HT-29 (cell line): ENCODE measurements at regions not wholly inside any gene's neighbourhood (a gene's known extent, or its start where the extent isn't known, plus 50 kb on each side); places are given as distances from the start of the nearest gene placed in this dataset.

Experiments
- DNase-seq: peaks from one replicate; pipeline ENCODE4 v3.0.0-alpha.2; 2015; ENCODE audit warnings: low spot score

DNA sequence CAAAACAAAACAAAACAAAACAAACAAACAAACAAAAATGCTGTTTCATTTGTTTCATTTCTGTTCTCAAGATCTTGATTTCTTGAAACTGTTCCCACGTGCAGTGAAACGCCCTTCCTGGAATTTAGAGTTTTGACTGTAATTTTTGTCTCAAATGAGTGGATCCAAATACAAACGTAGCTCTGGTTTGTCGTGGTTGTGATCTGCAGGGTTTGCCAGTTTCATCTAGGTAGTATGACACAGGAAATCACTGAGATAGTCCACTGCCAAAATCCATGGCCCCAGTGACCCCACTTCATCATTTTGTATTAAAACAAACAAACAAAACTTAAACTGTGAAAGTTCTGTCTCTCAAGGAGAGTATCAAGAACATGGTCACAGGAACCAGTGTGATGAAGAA, 838.6 kb downstream of the BCL11B start:
- DNase-seq, result no peak

DNA sequence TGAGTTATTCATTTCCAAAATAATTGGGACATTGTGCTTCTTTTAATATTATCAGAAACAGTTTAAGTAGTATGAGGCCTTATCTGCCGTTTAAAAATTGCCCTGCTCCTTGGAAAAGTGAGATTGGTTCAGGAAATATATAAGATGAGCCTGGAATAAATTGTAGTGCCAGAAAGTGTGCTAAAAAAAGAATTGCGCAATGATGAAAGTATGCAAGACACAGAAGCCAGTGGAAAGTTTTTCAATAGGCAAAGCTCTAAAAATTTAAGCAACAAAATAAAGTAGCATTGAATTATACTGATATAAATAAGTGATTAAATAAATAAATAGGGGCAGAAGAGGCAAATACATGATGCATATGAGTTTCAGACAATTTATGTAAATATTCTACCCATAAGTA, 834.9 kb downstream of the BCL11B start:
- DNase-seq, result no peak

DNA sequence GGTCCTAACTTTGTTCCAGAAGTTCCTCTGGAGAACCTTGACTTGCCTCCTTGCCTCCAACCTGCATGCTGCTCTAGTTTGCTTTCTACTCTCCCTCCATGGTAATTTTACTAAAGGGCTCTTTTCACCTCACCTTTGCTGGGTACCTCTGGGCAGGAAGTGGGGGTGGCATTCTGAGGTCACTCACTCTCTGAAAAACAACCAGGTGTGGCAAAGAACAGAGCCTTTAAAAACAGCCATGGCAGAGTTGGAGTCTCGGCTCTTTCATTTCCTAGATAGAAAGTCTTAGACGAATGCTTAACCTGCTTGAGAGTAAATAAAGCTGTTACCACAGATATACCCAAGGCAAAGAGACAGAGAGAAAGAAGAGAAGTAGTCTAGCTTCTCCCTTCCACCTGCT, 827.9 kb downstream of the BCL11B start:
- DNase-seq, result no peak

DNA sequence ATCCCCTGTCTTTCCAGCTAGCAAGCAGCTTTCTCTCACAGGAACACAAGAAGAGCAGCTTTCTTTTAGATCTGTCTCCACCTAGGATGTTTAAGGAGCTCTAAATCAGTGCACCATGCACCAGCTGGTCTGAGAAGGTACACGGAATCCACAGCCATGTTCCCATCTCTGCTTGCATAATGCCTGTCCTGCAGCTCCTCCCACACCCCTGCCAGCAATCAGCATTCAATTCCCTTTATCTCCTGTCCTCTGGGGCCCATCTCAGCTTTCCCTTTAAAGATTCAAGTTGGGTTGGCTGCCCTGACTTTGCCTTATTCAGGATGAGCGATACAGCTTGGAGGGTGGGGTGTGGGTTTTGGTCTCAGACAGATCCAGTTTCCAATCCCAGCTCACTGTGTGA, 826.3 kb downstream of the BCL11B start:
- DNase-seq, result no peak

DNA sequence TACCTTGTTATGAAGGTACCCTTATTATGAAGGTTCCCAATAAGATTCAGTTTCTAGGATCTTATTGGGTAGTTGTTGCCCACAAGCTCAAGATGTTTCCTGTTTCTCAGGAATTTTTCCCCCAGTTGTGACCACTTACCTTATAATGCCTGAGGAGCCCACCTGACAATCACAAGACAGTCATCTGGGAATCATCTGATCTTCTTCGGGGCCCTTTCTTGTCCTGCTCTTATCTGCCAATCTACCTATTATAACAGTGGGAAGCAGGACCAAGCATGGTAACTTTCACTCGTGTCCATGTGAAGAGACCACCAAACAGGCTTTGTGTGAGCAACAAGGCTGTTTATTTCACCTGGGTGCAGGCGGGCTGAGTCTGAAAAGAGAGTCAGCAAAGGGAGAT, 825.5 kb downstream of the BCL11B start:
- no peak for DNase-seq

DNA sequence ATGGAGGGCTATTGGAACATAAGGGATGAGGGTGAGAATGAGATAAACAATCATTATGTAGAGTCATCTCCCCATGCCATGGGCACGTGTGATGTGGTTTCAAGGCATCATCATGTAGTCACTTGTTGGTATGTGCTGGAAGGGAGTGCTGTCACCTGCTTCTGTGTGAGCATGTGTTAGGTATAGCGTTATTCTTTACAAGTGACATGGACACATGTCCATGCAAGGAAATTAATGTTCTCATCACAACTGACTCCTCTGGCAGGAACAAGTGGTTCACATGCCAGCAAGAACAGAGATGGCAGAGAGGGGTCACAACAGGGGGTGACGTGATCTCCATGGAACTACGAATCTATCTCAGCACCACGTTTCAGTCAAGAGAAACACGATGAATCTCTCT, 815.8 kb downstream of the BCL11B start:
- DNase-seq, result no peak

DNA sequence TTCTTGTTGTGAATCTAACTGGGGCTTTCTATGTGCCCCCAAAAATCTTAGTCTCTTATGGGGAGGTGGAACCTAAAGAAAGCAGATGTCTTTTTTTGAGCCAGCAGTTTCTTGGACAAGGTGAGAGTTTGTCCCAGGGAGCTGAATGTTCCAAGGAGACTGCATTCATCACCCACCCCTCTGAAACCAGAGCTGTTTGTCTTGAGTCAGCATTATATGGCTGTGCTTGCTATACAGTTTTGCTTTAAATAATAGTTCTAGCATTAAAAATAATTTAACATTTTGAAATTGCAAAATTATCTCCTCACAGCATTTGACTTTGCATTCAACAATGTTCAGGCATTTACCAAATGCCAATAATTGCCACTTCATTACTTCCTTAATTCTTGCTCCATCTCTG, 813.3 kb downstream of the BCL11B start:
- DNase-seq, result no peak

DNA sequence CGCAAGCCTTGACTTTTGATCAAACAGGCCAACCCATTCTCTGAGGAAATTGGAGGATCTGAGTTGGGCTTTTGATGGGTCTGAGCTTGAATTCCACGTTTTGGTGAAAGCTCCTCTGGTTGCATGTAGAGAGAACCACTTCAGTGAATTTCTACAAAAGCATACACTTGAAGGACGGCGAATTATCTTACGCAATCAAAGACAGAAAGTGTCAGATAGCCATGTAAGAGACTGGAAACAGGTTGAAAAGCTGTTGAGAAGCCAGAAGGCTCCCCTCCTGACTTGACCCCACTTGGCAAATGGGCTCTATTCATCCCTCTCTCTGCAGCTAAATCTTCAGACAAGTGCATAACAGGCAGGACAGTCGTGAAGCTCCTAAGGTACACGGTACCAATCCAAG, 809.1 kb downstream of the BCL11B start:
- no peak for DNase-seq

DNA sequence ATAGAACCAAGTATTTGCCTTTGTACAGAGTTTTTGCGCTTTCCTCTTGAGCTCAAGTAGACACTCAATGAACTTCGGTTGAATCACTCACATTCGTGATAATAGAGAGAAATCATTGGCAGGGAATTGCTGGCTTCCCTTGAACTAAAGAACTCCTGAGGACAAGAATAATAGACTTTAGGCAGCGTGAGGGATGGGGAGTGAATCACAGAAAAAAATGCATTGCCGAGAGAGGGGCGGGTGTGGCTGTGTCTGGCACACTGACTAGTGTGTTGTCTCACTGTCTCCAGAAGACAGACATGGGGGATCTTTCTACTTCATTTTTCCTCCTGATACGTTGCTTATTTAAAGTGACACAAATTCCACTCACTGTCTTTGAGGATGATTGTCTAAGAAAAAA, 805.2 kb downstream of the BCL11B start:
- DNase-seq, result no peak

DNA sequence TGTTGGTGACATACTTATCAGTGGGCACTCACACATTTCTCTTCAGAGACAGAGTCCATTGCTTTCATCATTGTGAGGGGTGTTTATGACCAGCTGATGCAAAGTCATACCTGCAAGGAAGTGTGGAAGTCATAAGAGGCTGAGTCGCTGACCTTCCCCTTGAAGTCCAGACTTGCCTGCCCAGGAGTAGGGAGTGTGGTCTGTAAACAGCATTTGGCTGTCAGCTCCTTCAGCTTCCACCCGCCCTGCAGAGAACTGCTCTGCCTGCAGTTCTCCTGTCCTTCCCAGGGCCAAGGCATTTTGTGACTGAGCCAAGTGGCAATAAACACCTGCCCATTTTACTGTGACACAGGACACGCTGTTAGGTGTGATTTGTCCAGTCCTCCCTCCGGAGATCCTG, 801.3 kb downstream of the BCL11B start:
- no peak for DNase-seq

DNA sequence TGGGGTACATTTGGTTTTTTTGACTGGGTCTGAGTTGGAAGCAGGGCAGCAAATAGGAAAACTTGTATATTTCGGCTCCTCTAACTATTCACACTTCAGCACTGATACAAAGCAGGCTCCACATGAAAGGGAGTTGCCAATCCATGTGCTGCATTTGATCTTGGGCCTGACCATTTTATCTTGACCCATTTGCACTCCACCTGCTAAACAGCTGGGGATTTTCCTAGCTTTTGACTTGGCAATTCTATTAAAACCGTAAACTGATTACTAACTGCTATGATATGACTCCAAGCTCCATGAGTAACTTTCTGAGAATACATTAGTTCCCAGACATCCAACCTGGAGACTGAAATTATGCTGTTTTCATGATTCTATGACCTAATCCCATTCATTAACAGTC, 797.1 kb downstream of the BCL11B start:
- DNase-seq, result no peak

DNA sequence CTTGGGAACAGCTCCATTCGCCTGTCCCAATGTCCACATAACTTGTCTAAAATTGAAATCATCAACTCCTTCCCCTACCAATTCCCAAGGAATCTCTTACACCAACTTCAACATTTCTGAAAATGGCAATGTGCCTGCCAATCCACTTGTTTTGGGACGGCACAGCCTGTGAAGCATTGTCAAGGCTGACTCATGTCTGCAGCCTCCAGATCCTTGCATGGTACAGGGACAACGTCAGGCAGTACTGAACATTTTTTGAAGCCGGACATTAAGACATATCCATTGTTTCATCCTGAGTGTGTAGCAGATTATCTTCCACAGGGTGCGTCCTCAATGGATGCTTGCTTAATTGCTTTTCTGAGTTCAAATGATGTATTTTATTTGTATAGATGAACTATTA, 794.1 kb downstream of the BCL11B start:
- no peak for DNase-seq

DNA sequence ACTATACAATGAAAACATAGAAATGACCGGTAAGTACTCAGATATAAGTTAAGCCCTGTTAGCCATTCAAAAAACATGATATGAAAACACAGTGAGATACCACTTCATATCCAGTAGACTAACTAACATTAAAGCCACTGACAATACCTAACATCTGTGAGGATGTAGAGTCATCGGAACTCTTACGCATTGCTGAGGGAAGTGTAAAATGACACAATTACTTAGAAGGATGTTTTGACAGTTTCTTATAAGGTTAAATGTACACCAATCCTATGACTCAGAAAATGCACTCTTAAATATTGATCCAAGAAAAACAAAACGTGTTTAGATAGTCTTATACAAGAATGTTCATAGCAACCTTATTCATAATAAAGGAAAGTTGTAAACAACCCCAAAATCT, 782.9 kb downstream of the BCL11B start:
- DNase-seq, result no peak

DNA sequence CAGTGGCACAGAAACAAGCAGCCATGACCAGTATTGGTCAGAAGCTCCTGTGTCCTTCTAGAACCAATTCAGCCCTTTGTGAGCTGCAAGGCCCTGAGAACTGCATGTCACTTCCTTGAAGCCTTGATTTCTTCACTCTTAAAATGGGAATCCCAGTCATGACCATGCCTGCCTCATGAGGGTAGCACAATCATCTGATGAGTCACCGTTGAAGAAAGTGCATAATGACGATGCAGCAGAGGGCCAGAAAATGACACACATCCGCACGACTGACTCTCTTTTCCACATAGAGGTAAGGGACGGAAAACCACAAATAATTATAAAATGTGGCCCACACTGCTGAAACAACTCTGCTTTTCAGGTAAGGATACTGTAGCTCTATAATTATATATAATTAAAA, 777.4 kb downstream of the BCL11B start:
- no peak for DNase-seq

DNA sequence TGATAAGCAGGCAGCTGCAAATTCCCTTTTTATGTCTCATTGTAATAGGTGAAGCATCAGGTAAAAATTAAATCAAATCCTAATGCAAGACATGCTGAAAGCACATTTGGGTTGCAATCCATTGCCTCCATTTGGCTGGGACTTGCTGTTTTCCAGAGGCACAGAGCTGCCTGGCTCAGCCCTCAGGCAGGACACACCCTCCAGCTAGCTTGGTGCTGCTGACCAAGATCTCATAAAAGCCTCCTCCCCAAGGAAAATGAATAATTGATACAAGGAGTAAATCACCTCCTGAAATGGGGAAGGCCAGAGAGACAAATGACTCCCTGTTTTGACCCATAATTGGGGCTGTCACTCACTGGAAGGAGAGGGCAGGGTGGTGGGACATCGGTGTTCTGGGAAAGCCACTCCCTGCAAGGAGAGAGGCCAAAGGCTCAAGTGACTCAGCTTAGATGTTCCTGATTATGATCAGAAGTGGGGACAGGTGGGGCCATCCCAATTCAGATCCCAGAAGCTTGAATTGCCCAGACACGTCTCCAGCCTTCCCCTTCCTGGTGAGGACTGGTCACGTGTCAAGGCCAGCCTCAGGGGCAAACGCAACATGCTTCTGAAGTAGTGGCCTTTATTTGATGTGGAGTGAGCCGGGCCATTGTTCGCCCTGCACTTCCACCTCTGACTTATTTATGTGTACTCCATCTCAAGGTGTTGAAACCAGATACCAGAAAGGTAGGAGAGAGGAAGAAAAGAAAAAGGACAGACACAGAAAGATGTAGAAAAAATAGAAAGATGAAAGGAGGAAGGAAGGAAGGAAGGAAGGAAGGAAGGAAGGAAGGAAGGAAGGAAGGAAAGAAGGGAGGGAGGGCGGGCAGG, 773.7 kb downstream of the BCL11B start:
- no peak for DNase-seq

DNA sequence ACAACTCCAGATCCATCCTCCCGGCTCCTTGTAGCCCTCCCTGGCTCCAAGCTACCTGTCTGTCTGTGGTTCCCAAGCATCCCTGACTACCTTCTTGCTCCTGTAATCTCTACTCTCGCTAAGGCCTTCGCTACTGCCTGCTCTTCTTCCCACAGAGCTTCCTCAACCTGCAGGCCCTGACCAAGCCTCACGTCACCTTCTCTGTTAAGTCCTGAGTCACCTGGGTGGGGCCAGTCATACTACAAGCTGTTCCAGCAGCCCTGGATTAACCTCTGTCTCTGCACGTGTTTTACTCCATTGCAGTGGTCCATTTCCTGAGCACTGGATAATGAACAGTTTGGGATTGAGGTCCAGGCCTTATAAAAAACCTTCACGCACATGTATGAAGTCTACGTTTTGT, 770.7 kb downstream of the BCL11B start:
- DNase-seq, result no peak

DNA sequence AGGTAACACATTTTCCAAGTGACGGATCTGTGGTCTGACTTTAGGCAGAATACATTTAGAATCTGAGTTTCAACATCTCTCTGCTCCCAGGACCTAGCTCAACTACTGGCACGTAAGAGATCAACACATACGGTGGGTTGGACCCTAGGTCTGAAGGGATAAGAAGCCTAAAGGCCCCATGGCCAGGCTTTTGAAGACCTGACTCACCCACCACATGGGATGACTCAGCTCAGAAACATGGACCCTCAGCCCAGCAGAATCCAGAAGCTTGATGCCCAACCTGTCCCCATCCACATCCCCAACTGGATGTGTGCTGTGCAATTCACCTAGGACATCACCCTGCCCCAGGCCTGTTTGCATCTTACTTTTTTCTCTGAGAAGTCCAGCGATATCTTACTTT, 770.2 kb downstream of the BCL11B start:
- DNase-seq, result no peak

DNA sequence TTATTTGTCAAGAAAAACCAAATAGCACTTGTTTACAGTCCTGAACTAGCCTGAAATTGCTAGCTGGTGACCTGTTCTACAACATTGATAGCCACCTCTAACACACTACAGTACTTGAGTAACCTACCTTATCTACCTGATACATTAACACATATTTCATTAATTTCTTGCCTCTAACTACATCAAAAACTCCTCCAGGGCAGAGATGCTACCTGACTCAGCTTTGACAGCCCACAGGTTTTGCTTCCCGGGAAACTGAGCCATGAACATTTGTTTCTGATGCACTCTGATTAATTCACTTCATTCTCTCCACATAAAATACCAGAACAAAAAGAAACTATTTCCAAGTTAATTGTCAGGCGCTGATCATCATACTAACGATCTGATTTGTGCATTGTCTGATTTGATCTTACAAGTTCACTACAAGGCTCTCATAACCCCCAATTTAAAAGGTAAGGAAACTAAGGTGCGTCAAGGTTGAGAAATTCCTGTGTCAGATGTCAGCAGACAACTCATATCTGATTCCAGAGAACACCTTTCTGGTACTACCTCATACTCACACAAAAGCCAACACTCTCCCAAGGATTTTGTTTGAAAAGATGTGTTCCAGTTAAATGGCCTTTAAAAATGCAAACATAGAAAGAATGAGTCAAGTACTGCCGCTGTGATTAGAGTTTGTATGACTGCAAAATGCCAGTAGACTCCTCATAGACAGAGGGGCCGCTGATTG, 768.7 kb downstream of the BCL11B start:
- DNase-seq, result no peak

DNA sequence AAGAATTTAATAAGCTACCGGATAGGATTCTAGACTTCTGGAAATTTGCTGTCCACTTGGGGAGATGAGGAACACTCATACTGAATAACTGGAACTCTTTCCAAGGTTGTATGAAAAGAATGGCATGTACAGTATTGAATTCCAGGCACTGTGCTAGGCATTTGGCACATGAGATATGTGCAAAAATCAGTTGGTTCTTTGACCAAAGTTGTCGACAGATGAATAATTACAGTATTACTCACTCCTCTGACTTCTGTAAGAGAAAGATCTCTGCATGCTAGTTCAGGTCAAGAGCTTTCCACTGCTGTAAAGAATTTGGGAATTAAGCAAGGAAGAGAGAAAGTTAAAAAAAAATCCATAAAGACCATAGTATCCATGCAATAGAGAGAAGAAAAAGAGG, 764.7 kb downstream of the BCL11B start:
- no peak for DNase-seq

DNA sequence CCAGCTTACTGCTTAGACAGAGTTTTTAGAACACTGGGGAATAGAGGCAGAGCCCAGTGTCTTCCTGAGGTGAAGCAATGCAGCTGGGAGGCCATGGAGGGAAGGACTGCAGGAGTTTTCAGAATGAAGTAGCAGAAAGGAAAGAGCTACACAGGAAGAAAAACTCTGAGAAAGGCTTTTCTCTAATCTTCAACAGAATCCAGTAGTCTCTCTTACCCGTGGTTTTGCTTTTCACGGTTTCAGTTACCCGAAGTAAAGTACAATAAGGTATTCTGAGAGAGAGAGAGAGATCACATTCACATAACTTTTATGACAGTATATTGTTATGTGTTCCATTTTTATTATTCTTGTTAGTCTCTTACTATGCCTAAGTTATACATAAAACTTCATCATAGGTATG, 761.6 kb downstream of the BCL11B start:
- DNase-seq, result no peak

DNA sequence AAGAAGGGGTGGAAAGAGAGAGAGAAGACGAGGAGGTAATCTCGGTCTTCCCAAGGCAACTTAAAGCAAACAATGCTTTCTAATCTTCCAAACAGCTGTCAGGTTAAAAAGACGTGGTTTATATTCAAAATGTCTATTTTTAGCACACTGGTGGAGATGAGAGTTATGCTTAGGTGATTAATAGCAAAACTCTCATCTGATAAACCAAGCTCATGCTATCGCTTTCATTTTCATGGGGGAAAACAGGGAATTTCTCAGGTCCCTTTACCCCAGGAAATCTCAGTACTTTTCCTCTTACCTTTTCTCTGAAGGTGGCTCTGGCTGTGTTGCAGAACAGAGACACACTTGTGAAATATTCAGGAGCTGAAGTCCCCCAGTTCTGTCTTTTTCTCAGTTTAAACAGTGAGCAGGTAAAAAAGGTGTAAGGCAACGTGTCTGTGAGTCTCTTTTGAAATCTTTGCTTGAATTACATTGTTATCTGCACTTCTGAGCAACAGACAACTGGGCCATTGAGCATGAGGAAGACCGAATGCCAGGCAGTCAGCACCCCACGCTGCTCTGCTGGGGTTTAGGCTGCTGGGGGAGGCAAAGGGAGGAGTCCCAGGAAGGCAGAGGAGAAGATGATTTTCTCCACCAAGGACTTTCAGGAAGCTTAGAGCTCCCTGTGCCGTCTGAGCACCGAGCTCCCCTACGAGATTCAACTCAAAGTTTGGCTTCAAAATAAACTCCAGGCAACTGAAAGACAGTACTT, 759.3 kb downstream of the BCL11B start:
- no peak for DNase-seq

DNA sequence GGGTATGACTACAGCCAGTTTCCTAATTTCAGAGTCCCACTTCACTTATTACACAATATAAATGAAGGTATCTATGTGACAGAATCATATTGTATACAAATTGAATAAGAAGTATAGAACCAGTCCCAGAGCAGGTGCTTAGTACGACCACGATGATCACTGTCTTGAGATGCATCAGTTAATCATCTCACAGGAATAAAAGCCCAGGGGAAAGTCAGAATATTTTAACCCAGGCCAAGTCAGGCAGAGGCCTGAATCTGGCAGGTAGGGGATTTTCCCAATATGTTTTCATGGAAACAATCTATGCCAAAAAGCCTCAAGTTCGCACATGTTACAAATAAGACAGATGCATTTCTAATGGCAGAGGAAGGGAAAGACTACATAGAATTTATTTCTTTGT, 758.4 kb downstream of the BCL11B start:
- no peak for DNase-seq

DNA sequence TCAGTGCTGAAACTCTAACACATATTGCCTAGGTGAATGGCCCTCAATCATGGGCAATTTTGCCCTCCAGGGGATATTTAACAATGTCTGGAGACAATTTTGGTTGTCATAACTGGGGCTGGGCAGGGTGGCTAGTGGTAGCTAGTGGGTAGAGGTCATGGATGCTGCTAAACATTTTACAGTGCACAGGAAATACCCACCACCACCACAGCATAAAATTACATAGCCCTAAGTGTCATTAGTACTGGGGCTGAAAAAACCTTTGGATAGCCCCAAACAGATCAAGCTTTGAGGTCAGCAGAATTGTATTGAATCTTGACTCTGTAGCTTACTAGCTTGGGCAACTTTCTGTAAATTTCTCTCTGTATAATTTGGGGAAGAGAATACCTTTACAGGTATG, 758.0 kb downstream of the BCL11B start:
- DNase-seq, result no peak
